OCI-LY1 (cell line): ENCODE measurements at regions not wholly inside any gene's neighbourhood (a gene's known extent, or its start where the extent isn't known, plus 50 kb on each side); places are given as distances from the start of the nearest gene placed in this dataset.
"Not testable (repeated sequence)": the region's sequence is repeated elsewhere in the genome, so short reads cannot be mapped to it uniquely, and the experiment has no call there.

Experiments used
- H2AFZ ChIP-seq: fragments of 200-600 bp; sonication (generic), shearing (Covaris generic); 2 replicates; pipeline ENCODE4 v1.6.0; 2014; ENCODE audit warnings: antibody characterized with exemption, mild to moderate bottlenecking, low read length
- H3F3A ChIP-seq: fragments of 200-600 bp; sonication (generic), shearing (Covaris generic); 2 replicates; pipeline ENCODE4 v1.6.0; 2014; ENCODE audit warnings: mild to moderate bottlenecking, antibody characterized with exemption, low read length, moderate library complexity; ENCODE audit not compliant: insufficient read depth
- H3K27ac ChIP-seq: fragments of 200-600 bp; sonication (generic); 2 replicates; pipeline ENCODE4 v1.5.1; 2014; ENCODE audit warnings: low read length, mixed run types, mild to moderate bottlenecking, low read depth; ENCODE audit not compliant: poor library complexity, severe bottlenecking
- H3K27me3 ChIP-seq: fragments of 200-600 bp; sonication (generic); 2 replicates; pipeline ENCODE4 v1.6.0; 2014; ENCODE audit warnings: antibody characterized with exemption, mild to moderate bottlenecking, low read length, moderate library complexity; ENCODE audit not compliant: insufficient read depth
- H3K36me3 ChIP-seq: fragments of 200-600 bp; sonication (generic); 2 replicates; pipeline ENCODE4 v1.6.1; 2014; ENCODE audit warnings: mild to moderate bottlenecking, antibody characterized with exemption, low read length, moderate library complexity, mixed read lengths; ENCODE audit not compliant: insufficient read depth
- H3K4me1 ChIP-seq: fragments of 200-600 bp; sonication (generic); 2 replicates; pipeline ENCODE4 v1.5.1; 2014; ENCODE audit warnings: mild to moderate bottlenecking, low read length, moderate library complexity; ENCODE audit not compliant: insufficient read depth, severe bottlenecking
- H3K4me2 ChIP-seq: fragments of 200-600 bp; sonication (generic), shearing (Covaris generic); 2 replicates; pipeline ENCODE4 v1.6.1; 2014; ENCODE audit warnings: low read length
- H3K4me3 ChIP-seq: fragments of 200-600 bp; sonication (generic); 2 replicates; pipeline ENCODE4 v1.5.1; 2014; ENCODE audit warnings: low read length, low read depth, mild to moderate bottlenecking, mixed read lengths; ENCODE audit not compliant: poor library complexity, severe bottlenecking
- H3K79me2 ChIP-seq: fragments of 200-600 bp; shearing (Covaris generic); 2 replicates; pipeline ENCODE4 v1.6.1; 2016; ENCODE audit warnings: mixed run types, low read length, mixed read lengths; ENCODE audit not compliant: insufficient read depth
- H3K9ac ChIP-seq: fragments of 200-600 bp; sonication (generic), shearing (Covaris generic); 2 replicates; pipeline ENCODE4 v1.6.1; 2014; ENCODE audit warnings: mild to moderate bottlenecking, low read length, mixed read lengths
- H3K9me2 ChIP-seq: fragments of 200-600 bp; sonication (generic), shearing (Covaris generic); 2 replicates; pipeline ENCODE4 v1.6.1; 2014; ENCODE audit warnings: low read depth, mild to moderate bottlenecking, low read length, mixed read lengths
- H3K9me3 ChIP-seq: fragments of 200-600 bp; shearing (Covaris generic); 2 replicates; pipeline ENCODE4 v1.6.1; 2014; ENCODE audit warnings: low read length, mixed read lengths
- H4K20me1 ChIP-seq: fragments of 200-600 bp; sonication (generic), shearing (Covaris generic); 2 replicates; pipeline ENCODE4 v1.6.0; 2016; ENCODE audit warnings: mild to moderate bottlenecking, low read length; ENCODE audit not compliant: insufficient read depth
- CTCF ChIP-seq: fragments of 200-600 bp; sonication (generic), shearing (Covaris generic); IDR thresholded peaks from 2 replicates; pipeline ENCODE4 v1.5.1; 2017; ENCODE audit warnings: mild to moderate bottlenecking, antibody characterized with exemption, low read length, moderate library complexity, mixed read lengths
- EZH2 ChIP-seq: fragments of 200-600 bp; sonication (generic), shearing (Covaris generic); IDR thresholded peaks from 2 replicates; pipeline ENCODE4 v1.8.0; 2017; ENCODE audit warnings: borderline replicate concordance, mixed run types, mild to moderate bottlenecking, antibody characterized with exemption, low read length, moderate library complexity, mixed read lengths

GRCh38 chr12:14239350-14239934 is 126.0 kb upstream of the ATF7IP start:
- Histone ChIP-seq H3K79me2 (no peaks in the 10 kb centered on the region), H3K36me3 (no peaks in the 10 kb centered on the region), H3K9ac (peak overlapping the region; percentile 65), H2AFZ (peak overlapping the region; percentile 39), H4K20me1 (no peaks in the 10 kb centered on the region), H3K27ac (peak overlapping the region; percentile 94), H3K9me2 (no peaks in the 10 kb centered on the region), H3K4me3 (peak overlapping the region; percentile 41), H3K27me3 (no peaks in the 10 kb centered on the region), H3F3A (peaks cover 2% of the 10 kb centered on the region; the same call in 1 of the 2 replicates), H3K9me3 (no peaks in the 10 kb centered on the region), H3K4me2 (peak overlapping the region; percentile 73), H3K4me1 (peaks cover 21% of the 10 kb centered on the region)
- TF ChIP-seq CTCF (peak; percentile 51), EZH2 (no peak)

- Histone ChIP-seq H3K27me3 (no peaks in the 10 kb centered on the region), H3K79me2 (no peaks in the 10 kb centered on the region), H3K9me3 (no peaks in the 10 kb centered on the region), H4K20me1 (no peaks in the 10 kb centered on the region), H3K9ac (peak overlapping the region; percentile 65), H3K4me2 (peak overlapping the region; percentile 73), H3F3A (peaks cover 2% of the 10 kb centered on the region; the same call in 1 of the 2 replicates), H3K36me3 (no peaks in the 10 kb centered on the region), H3K4me3 (peak overlapping the region; percentile 41), H3K4me1 (peaks cover 28% of the 10 kb centered on the region), H3K27ac (peak overlapping the region; percentile 94), H3K9me2 (no peaks in the 10 kb centered on the region), H2AFZ (peak overlapping the region; percentile 95)
- TF ChIP-seq CTCF (no peak), EZH2 (no peak)
These were observed 125.3 kb upstream of the ATF7IP start for GRCh38 chr12:14239935-14240872.

- no peaks in the 10 kb centered on the region for H3K79me2 ChIP-seq
- peaks cover 33% of the 10 kb centered on the region for H3K4me1 ChIP-seq
- H3K9ac ChIP-seq: no peak overlapping the region
- no peaks in the 10 kb centered on the region for H3K9me3 ChIP-seq
- no peak overlapping the region for H3K4me2 ChIP-seq
- H3K36me3 ChIP-seq: no peaks in the 10 kb centered on the region
- peaks cover 2% of the 10 kb centered on the region; the same call in 1 of the 2 replicates for H3F3A ChIP-seq
- H3K9me2 ChIP-seq: no peaks in the 10 kb centered on the region
- H3K4me3 ChIP-seq: no peak overlapping the region
- H2AFZ ChIP-seq: 0 out of 2 replicates have a peak overlapping the region, but pooled peaks have one; percentile 95
- no peaks in the 10 kb centered on the region for H4K20me1 ChIP-seq
- peak overlapping the region; percentile 94 for H3K27ac ChIP-seq
- TF ChIP-seq CTCF (no peak), EZH2 (no peak)
- H3K27me3 ChIP-seq: no peaks in the 10 kb centered on the region
These were observed 124.6 kb upstream of the ATF7IP start for GRCh38 chr12:14240873-14241220.

- not testable (repeated sequence) for H3K36me3 ChIP-seq, H3K9me2 ChIP-seq, H3K9ac ChIP-seq, H3K4me3 ChIP-seq, H3K79me2 ChIP-seq, H3K4me2 ChIP-seq, H3K27ac ChIP-seq, H3F3A ChIP-seq, H2AFZ ChIP-seq, H3K27me3 ChIP-seq, H3K9me3 ChIP-seq, H4K20me1 ChIP-seq
- H3K4me1 ChIP-seq: peaks cover 33% of the 10 kb centered on the region
These were observed 122.7 kb upstream of the ATF7IP start for GRCh38 chr12:14242825-14243224.
